ENCODE measurements at regions not wholly inside any gene's neighbourhood (a gene's known extent, or its start where the extent isn't known, plus 50 kb on each side); places are given as distances from the start of the nearest gene placed in this dataset.

GRCh38 chr11:119880873-119881272 is 151.9 kb upstream of the NECTIN1 start:
- TF ChIP-seq CTCF (IDR thresholded peaks at IDR 0.05; ENCODE audit: low read depth, low read length) (no peak), EZH2phosphoT487 (IDR thresholded peaks at IDR 0.05; ENCODE audit: low read depth) (no peak)
